ENCODE measurements at regions not wholly inside any gene's neighbourhood (a gene's known extent, or its start where the extent isn't known, plus 50 kb on each side); places are given as distances from the start of the nearest gene placed in this dataset.

DNA sequence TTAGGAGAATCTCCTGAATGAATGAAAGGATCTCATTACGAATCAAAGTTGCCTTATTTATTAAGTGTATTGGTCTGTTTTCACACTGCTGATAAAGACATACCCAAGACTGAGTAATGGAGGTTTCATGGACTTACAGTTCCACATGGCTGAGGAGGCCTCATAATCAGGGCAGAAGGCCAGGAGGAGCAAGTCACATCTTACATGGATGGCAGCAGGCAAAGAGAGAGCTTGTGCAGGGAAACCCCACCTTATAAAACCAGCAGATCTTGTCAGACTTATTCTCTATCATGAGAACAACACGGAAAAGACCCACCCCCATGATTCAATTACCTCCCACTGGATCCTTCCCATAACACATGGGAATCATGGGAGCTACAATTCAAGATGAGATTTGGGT is 785.2 kb upstream of the POU3F3 start:
- H3K4me1 ChIP-seq (replicated peaks in 1 of 2), result no peaks in the 10 kb centered on the region
- no peak overlapping the region for H3K4me3 ChIP-seq
- H3K27ac ChIP-seq, result no peak overlapping the region
- in situ Hi-C loops (cut with MboI; ENCODE audit: low pct_unique_long_range_greater_than_20kb in 2 of 9, low sequenced_read_pairs in 9 of 9, unreplicated experiment in 9 of 9), result no loop called here
- no peak for ATAC-seq (replicated peaks in 6 of 8)
- 0 to 100% (median 9%) methylated on average over 1 to 2 of the region's 2 CpGs; no CpG with 5 or more reads in 4 of the 10 experiments for WGBS, 10 experiments

- WGBS, 10 experiments, result 19 to 100% (median 92%) methylated on average over 1 to 3 of the region's 4 CpGs; no CpG with 5 or more reads in 7 of the 10 experiments
- in situ Hi-C loops (cut with MboI; ENCODE audit: low pct_unique_long_range_greater_than_20kb in 2 of 9, low sequenced_read_pairs in 9 of 9, unreplicated experiment in 9 of 9), result no loop called here
- H3K4me1 ChIP-seq (replicated peaks in 1 of 2), result no peaks in the 10 kb centered on the region
- H3K4me3 ChIP-seq, result no peak overlapping the region
- ATAC-seq (replicated peaks in 6 of 8), result no peak
- H3K27ac ChIP-seq, result no peak overlapping the region
Measured at GRCh38 chr2:104077573-104077972, 776.3 kb upstream of the POU3F3 start.

DNA sequence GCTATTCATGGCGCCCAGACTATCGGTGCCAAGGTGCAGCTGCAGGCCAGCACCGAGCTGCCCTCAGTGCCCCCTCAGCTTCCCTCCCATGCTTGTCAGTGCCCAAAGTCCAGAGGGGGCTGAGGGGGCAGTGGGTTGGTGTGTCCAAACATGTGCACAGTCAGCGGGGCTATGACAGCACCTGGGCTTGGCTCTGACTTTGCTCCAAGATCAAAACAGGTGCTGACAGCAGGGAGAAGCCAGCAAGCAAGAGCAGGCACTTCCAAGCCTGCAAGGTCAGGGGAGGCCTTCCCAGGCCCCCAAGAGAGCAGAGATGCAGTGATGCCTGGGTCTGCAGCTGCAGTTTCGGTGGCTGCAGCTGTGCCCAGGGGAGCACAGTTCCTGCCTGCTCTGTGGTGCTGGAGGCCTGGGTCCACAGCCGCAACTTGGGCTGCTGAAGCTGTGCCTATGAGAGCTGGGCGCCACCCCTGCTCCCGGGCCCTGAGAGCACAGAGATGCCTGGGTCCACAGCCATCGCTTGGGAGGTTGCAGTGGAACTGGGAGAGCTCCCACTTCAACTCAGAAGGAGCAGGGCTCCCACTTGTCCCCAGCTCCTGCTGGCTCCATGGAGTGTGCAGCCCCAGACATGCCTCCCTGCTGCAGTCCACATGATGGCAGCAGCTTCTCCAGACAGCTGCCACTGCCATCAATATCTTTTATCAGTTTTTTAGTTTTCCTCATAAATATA is 775.3 kb upstream of the POU3F3 start:
- WGBS, 10 experiments, result 69 to 100% (median 96%) methylated on average over 1 to 4 of the region's 9 CpGs; no CpG with 5 or more reads in 7 of the 10 experiments
- Histone ChIP-seq H3K4me3 (no peak overlapping the region), H3K27ac (no peak overlapping the region), H3K4me1 (replicated peaks in 1 of 2) (no peaks in the 10 kb centered on the region)
- in situ Hi-C loops (cut with MboI; ENCODE audit: low pct_unique_long_range_greater_than_20kb in 2 of 9, low sequenced_read_pairs in 9 of 9, unreplicated experiment in 9 of 9), result no loop called here
- no peak for ATAC-seq (replicated peaks in 6 of 8)

DNA sequence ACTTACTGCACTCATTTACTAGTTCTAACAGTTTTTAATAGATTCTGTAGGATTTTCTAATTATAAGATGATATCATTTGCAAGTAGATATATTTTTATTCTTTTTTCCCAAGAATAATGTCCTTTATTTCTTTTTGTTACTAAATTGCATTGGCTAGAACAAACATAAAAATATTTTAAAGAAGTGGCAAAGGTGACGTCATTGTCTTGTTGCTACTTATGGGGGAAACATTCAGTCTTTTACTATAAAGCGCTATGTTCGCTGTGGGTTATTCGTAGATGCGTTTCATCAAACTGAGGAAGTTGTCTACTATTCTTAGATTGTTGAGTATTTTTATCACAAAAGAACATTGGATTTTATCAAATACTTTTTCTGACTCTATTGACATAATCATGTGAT is 765.2 kb upstream of the POU3F3 start:
- Histone ChIP-seq H3K27ac (no peak overlapping the region), H3K4me1 (replicated peaks in 1 of 2) (no peaks in the 10 kb centered on the region), H3K4me3 (no peak overlapping the region)
- WGBS, 10 experiments, result 60 to 100% (median 88%) methylated on average over 1 to 5 of the region's 5 CpGs
- in situ Hi-C loops (cut with MboI; ENCODE audit: low pct_unique_long_range_greater_than_20kb in 2 of 9, low sequenced_read_pairs in 9 of 9, unreplicated experiment in 9 of 9), result no loop called here
- ATAC-seq (replicated peaks in 6 of 8), result no peak

DNA sequence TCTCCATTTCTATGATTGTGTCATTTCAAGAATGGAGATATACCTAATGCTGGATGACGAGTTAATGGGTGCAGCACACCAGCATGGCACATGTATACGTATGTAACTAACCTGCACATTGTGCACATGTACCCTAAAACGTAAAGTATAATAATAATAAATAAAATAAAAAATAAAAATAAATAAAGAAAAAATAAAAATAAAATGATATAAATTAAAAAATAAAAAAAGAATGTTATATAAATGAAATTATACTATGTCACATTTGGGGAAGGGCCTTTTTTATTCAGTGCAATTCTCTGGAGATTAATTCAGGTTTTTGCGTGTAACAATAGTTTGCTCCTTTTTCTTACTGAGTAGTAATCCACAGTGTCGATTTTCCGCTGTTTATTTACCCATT is 763.5 kb upstream of the POU3F3 start:
- no peak overlapping the region for H3K27ac ChIP-seq
- WGBS, 10 experiments, result 28 to 100% (median 90%) methylated on average over 3 to 6 of the region's 6 CpGs
- ATAC-seq (replicated peaks in 6 of 8), result no peak
- H3K4me3 ChIP-seq, result no peak overlapping the region
- in situ Hi-C loops (cut with MboI; ENCODE audit: low pct_unique_long_range_greater_than_20kb in 2 of 9, low sequenced_read_pairs in 9 of 9, unreplicated experiment in 9 of 9), result no loop called here
- no peaks in the 10 kb centered on the region for H3K4me1 ChIP-seq (replicated peaks in 1 of 2)

DNA sequence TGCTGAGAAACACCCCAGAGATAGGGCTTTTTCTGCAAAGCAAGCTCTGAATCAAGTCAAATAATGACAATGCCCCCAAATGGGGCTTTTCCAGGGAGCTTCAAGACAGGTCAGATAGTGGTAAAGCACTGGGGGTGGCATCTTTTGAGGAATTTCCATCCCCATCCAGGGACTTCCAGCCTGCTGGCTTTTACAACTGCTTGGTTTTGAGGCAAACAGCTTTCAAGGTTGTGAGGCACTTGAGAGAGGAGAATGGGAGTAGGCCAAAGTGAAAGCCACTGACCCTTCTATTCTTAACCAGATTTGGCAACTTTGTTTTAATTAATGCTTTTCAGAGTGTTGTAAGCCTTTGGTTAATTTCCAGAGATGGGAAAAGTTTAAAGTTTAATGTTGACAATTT is 762.0 kb upstream of the POU3F3 start:
- ATAC-seq (replicated peaks in 6 of 8), result no peak
- Histone ChIP-seq H3K4me3 (no peak overlapping the region), H3K4me1 (replicated peaks in 1 of 2) (no peaks in the 10 kb centered on the region), H3K27ac (no peak overlapping the region)
- in situ Hi-C loops (cut with MboI; ENCODE audit: low pct_unique_long_range_greater_than_20kb in 2 of 9, low sequenced_read_pairs in 9 of 9, unreplicated experiment in 9 of 9), result no loop called here

GRCh38 chr2:104092886-104093285 is 761.0 kb upstream of the POU3F3 start:
- 0 to 100% (median 92%) methylated on average over 2 to 6 of the region's 6 CpGs for WGBS, 10 experiments
- no peak overlapping the region for H3K4me3 ChIP-seq
- in situ Hi-C loops (cut with MboI; ENCODE audit: low pct_unique_long_range_greater_than_20kb in 2 of 9, low sequenced_read_pairs in 9 of 9, unreplicated experiment in 9 of 9), result no loop called here
- no peak overlapping the region for H3K27ac ChIP-seq
- no peaks in the 10 kb centered on the region for H3K4me1 ChIP-seq (replicated peaks in 1 of 2)
- ATAC-seq (replicated peaks in 6 of 8), result no peak

- no peaks in the 10 kb centered on the region for H3K4me1 ChIP-seq (replicated peaks in 1 of 2)
- no peak overlapping the region for H3K27ac ChIP-seq
- in situ Hi-C loops (cut with MboI; ENCODE audit: low pct_unique_long_range_greater_than_20kb in 2 of 9, low sequenced_read_pairs in 9 of 9, unreplicated experiment in 9 of 9), result no loop called here
- H3K4me3 ChIP-seq, result no peak overlapping the region
- ATAC-seq (replicated peaks in 6 of 8), result no peak
- WGBS, 10 experiments, result 0 to 96% (median 73%) methylated on average over 2 to 3 of the region's 3 CpGs
Measured at GRCh38 chr2:104102615-104103014, 751.3 kb upstream of the POU3F3 start.

DNA sequence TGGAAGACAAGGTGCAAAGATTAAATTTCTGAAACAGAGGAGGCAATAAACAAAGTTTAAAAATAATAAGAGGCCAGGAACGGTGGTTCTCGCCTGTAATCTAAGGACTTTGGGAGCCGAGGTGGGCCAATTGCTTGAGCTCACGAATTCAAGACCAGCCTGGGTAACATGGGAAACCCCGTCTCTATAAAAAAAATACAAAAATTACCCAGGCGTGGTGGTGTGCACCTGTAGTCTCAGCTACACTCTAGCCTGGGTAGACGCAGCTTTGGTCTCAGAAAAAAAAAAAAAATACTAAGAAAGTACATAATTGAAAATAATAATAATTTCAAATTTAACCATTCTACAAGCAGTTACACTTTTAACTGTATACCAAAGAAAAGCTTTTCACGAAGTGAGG is 744.6 kb upstream of the POU3F3 start:
- in situ Hi-C loops (cut with MboI; ENCODE audit: low pct_unique_long_range_greater_than_20kb in 2 of 9, low sequenced_read_pairs in 9 of 9, unreplicated experiment in 9 of 9), result no loop called here
- no peak overlapping the region for H3K27ac ChIP-seq
- H3K4me3 ChIP-seq, result no peak overlapping the region
- ATAC-seq (replicated peaks in 6 of 8), result no peak
- 21 to 93% (median 80%) methylated on average over 3 to 8 of the region's 8 CpGs for WGBS, 10 experiments
- H3K4me1 ChIP-seq (replicated peaks in 1 of 2), result no peaks in the 10 kb centered on the region

- no peak for ATAC-seq (replicated peaks in 6 of 8)
- Histone ChIP-seq H3K4me1 (replicated peaks in 1 of 2) (no peaks in the 10 kb centered on the region), H3K4me3 (no peak overlapping the region), H3K27ac (no peak overlapping the region)
- in situ Hi-C loops (cut with MboI; ENCODE audit: low pct_unique_long_range_greater_than_20kb in 2 of 9, low sequenced_read_pairs in 9 of 9, unreplicated experiment in 9 of 9), result no loop called here
- WGBS, 10 experiments, result 0 to 100% (median 83%) methylated on average over 1 to 2 of the region's 2 CpGs; no CpG with 5 or more reads in 3 of the 10 experiments
Measured at GRCh38 chr2:104118889-104119288, 735.0 kb upstream of the POU3F3 start.

- ATAC-seq (replicated peaks in 6 of 8), result no peak
- in situ Hi-C loops (cut with MboI; ENCODE audit: low pct_unique_long_range_greater_than_20kb in 2 of 9, low sequenced_read_pairs in 9 of 9, unreplicated experiment in 9 of 9), result no loop called here
- H3K4me1 ChIP-seq (replicated peaks in 1 of 2), result no peaks in the 10 kb centered on the region
- H3K27ac ChIP-seq, result no peak overlapping the region
- no peak overlapping the region for H3K4me3 ChIP-seq
- 3 to 100% (median 89%) methylated on average over 1 to 4 of the region's 4 CpGs for WGBS, 10 experiments
Measured at GRCh38 chr2:104120171-104120570, 733.7 kb upstream of the POU3F3 start.

DNA sequence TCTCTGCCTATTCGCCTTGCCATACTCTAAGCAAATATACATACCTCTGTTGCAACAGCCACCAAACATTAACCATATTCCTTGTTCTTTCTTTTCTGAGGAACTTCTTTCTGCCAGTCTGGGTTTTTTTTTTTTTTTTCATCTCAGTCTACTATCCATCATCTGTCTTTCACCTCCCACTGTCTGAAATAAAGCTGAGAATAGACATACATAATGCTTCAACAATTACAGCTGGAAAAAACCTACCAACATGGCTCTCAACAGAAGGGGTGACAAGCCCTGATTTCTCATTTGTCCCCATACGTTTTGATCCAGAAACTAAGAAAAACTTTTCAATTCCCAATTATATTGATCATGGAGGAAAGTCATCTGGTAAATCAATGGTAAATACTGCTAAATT is 728.8 kb upstream of the POU3F3 start:
- no peak for ATAC-seq (replicated peaks in 6 of 8)
- in situ Hi-C loops (cut with MboI; ENCODE audit: low pct_unique_long_range_greater_than_20kb in 2 of 9, low sequenced_read_pairs in 9 of 9, unreplicated experiment in 9 of 9), result no loop called here
- no peak overlapping the region for H3K27ac ChIP-seq

DNA sequence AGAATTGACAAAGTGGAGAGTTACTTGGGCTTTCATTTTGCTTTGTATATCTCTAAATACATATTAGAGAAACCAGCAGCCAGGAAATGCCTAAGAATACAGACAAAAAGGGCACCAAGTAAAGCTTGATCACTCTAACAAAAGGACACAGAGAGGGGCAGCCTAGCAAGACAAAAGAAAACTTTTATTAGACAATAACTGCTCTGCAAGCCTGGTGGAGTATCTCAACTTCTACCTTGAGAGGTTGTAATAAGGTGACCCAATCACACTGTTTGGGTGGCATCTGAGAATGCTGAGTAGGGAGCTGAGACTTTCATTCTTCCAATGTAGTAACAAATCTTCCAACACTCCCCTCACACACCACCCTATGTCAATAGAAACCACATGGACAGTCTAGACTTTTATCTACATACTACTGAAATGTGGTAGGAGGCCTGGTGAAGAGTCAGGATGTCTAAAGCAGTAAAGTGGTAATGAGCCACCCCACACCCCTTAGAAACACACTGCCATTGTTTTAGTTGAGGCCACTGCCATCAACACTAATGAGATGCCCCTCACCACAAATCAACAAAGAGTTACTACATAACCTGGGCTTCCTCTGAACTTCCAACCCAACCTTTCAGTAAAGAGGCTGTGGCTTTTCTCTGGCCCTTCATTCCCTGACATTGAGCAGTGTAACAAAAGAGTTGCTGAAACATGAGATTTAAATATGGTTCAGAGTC is 726.7 kb upstream of the POU3F3 start:
- no peaks in the 10 kb centered on the region for H3K4me1 ChIP-seq (replicated peaks in 1 of 2)
- no peak overlapping the region for H3K4me3 ChIP-seq
- H3K27ac ChIP-seq, result no peak overlapping the region
- in situ Hi-C loops (cut with MboI; ENCODE audit: low pct_unique_long_range_greater_than_20kb in 2 of 9, low sequenced_read_pairs in 9 of 9, unreplicated experiment in 9 of 9), result no loop called here
- ATAC-seq (replicated peaks in 6 of 8), result no peak

More for the DNA sequence above, 728.8 kb upstream of the POU3F3 start:
- no peak overlapping the region for H3K4me3 ChIP-seq
- H3K4me1 ChIP-seq (replicated peaks in 1 of 2), result no peaks in the 10 kb centered on the region
- 0 to 100% (median 37%) methylated on average over 1 to 2 of the region's 2 CpGs; no CpG with 5 or more reads in 2 of the 10 experiments for WGBS, 10 experiments

DNA sequence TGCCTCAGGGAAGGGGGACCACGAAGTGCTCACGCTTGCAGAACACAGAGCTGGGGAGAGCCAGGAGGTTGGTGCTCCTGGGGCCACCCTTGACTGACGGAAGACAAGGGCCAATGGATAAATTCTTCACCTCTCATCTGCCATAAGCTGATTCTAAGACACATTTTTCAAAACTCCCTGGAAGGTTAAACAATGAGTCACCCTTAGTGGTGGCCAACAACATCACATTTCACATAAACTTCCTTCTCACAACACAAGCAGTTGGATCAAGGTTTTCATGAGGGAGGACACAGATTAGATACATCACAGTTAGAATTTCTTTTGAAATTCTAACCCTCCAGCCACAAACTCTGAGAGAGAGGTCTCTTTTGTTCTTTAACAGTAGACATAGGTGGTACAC is 713.6 kb upstream of the POU3F3 start:
- H3K4me3 ChIP-seq, result no peak overlapping the region
- WGBS, 10 experiments, result 69 to 100% (median 87%) methylated on average over 2 to 3 of the region's 3 CpGs; no CpG with 5 or more reads in 6 of the 10 experiments
- no peak for ATAC-seq (replicated peaks in 6 of 8)
- in situ Hi-C loops (cut with MboI; ENCODE audit: low pct_unique_long_range_greater_than_20kb in 2 of 9, low sequenced_read_pairs in 9 of 9, unreplicated experiment in 9 of 9), result no loop called here
- peaks cover under 1 to 4% of the 10 kb centered on the region in 2 donors for H3K4me1 ChIP-seq (replicated peaks in 1 of 2)
- H3K27ac ChIP-seq, result no peak overlapping the region

Data from motor neuron (in vitro differentiated cells).